Kidney (tissue), 13 donors: ENCODE measurements at regions not wholly inside any gene's neighbourhood (a gene's known extent, or its start where the extent isn't known, plus 50 kb on each side); places are given as distances from the start of the nearest gene placed in this dataset.

Experiments
- DNase-seq, 5 donors: peaks; one replicate each; pipeline ENCODE4 v3.0.0-alpha.2; 2013 to 2020
- FAIRE-seq: peaks from 2 replicates; lab custom pipeline; 2012; peaks lifted over from hg19 to GRCh38; lab: Jason Lieb, UNC
- H3K27ac ChIP-seq, 2 donors: one replicate each; pipeline ENCODE4 v1.7.0; 2013; ENCODE audit warnings: low read depth in 2 of 2, low read length in 2 of 2, inconsistent platforms in 1 of 2
- H3K27me3 ChIP-seq: one replicate; pipeline ENCODE4 v1.7.1; 2013; ENCODE audit warnings: low read length, inconsistent platforms; ENCODE audit not compliant: control insufficient read depth, insufficient read depth
- H3K36me3 ChIP-seq, 3 donors: one replicate each; pipeline versions ENCODE4 v1.7.0 to v1.7.1; 2013; ENCODE audit warnings: low read length in 3 of 3, control low read depth in 1 of 3, inconsistent platforms in 1 of 3; ENCODE audit not compliant: insufficient read depth in 3 of 3, control insufficient read depth in 2 of 3
- H3K4me1 ChIP-seq, 3 donors: one replicate each; pipeline versions ENCODE4 v1.7.0 to v1.7.1; 2013; ENCODE audit warnings: low read length in 3 of 3, inconsistent platforms in 1 of 3, low read depth in 1 of 3; ENCODE audit not compliant: control insufficient read depth in 2 of 3, insufficient read depth in 2 of 3
- H3K4me3 ChIP-seq, 3 donors: one replicate each; pipeline versions ENCODE4 v1.7.0 to v1.8.1; 2013; ENCODE audit warnings: low read length in 3 of 3, control low read depth in 1 of 3, inconsistent platforms in 1 of 3
- H3K9ac ChIP-seq, 3 donors: one replicate each; pipeline versions ENCODE4 v1.7.0 to v1.7.1; 2013; ENCODE audit warnings: low read length in 3 of 3, control low read depth in 1 of 3, inconsistent platforms in 1 of 3
- H3K9me3 ChIP-seq, 3 donors: one replicate each; pipeline versions ENCODE4 v1.7.0 to v1.7.1; 2013; ENCODE audit warnings: low read length in 3 of 3, control low read depth in 1 of 3, inconsistent platforms in 1 of 3; ENCODE audit not compliant: control insufficient read depth in 2 of 3, insufficient read depth in 1 of 3
- CTCF ChIP-seq: IDR thresholded peaks from 3 replicates; pipeline ENCODE4 v1.5.1; 2012; ENCODE audit warnings: mild to moderate bottlenecking, moderate library complexity, borderline replicate concordance; ENCODE audit not compliant: insufficient read depth; ENCODE audit errors: extremely low read depth
- intact Hi-C: fragments of 100-400 bp; cut with DNase I; formaldehyde crosslinking; loops from one replicate; pipeline ENCODE4 v1.11.1; 2022
- donor health status: control.
- donor health status: control.
- donor health status: control.
- donor health status: control.
- donor health status: control.
- donor health status: DM: yes; HTN: yes; CAD: no.
- donor health status: Normal renal cell carcinoma (clear cell type).

- intact Hi-C loops = no loop called here
- no peaks in the 10 kb centered on the region for H3K9me3 ChIP-seq
- TF ChIP-seq CTCF = no peak
Measured at GRCh38 chr6:20301256-20301655, 89.0 kb upstream of the MBOAT1 start.

GRCh38 chr6:20302168-20302567 lies 89.9 kb upstream of the MBOAT1 start:
- H3K36me3 ChIP-seq = no peaks in the 10 kb centered on the region
- no peaks in the 10 kb centered on the region for H3K27me3 ChIP-seq
- H3K9me3 ChIP-seq = no peaks in the 10 kb centered on the region
- no peak overlapping the region for H3K27ac ChIP-seq
- no peak for TF ChIP-seq CTCF
- intact Hi-C loops = no loop called here
- H3K4me1 ChIP-seq = no peaks in the 10 kb centered on the region
- no peak for DNase-seq
- FAIRE-seq = no peak
- no peak overlapping the region for H3K4me3 ChIP-seq
- H3K9ac ChIP-seq = no peak overlapping the region

More at GRCh38 chr6:20301256-20301655, 89.0 kb upstream of the MBOAT1 start:
- Histone ChIP-seq H3K36me3 (no peaks in the 10 kb centered on the region), H3K27me3 (no peaks in the 10 kb centered on the region), H3K4me3 (no peak overlapping the region), H3K9ac (no peak overlapping the region), H3K27ac (no peak overlapping the region), H3K4me1 (no peaks in the 10 kb centered on the region)
- FAIRE-seq (no peak), DNase-seq (no peak)

GRCh38 chr6:20302702-20303251 lies 90.5 kb upstream of the MBOAT1 start:
- intact Hi-C loops = no loop called here
- no peak for DNase-seq
- no peak for FAIRE-seq

More at GRCh38 chr6:20302702-20303251, 90.5 kb upstream of the MBOAT1 start:
- Histone ChIP-seq H3K36me3 (no peaks in the 10 kb centered on the region), H3K9ac (no peak overlapping the region), H3K4me1 (no peaks in the 10 kb centered on the region), H3K27me3 (no peaks in the 10 kb centered on the region), H3K4me3 (no peak overlapping the region), H3K9me3 (no peaks in the 10 kb centered on the region), H3K27ac (no peak overlapping the region)
- TF ChIP-seq CTCF = no peak
